Tibial nerve (tissue), 4 donors: ENCODE measurements at regions not wholly inside any gene's neighbourhood (a gene's known extent, or its start where the extent isn't known, plus 50 kb on each side); places are given as distances from the start of the nearest gene placed in this dataset.

Source experiments
- EP300 ChIP-seq, 2 donors: sonication (generic); formaldehyde crosslinking; IDR thresholded peaks; one replicate each; pipeline ENCODE4 v1.6.1; 2017; ENCODE audit warnings: antibody characterized with exemption in 2 of 2, mild to moderate bottlenecking in 1 of 2
- POLR2A ChIP-seq, 2 donors: fragments of 450-650 bp; IDR thresholded peaks; one replicate each; pipeline ENCODE4 v1.6.1; 2017; ENCODE audit warnings: antibody characterized with exemption in 2 of 2, mild to moderate bottlenecking in 2 of 2, moderate library complexity in 2 of 2
- TF ChIP-seq, protein P1 (sequence below), 5 experiments: fragments of 200-600 bp in 3 of 5; fragments of 450-650 bp in 2 of 5; sonication (generic) in 3 of 5; IDR thresholded peaks; one replicate each; pipeline ENCODE4 v1.5.1; 2016 to 2019; ENCODE audit warnings: antibody characterized with exemption in 5 of 5, mild to moderate bottlenecking in 3 of 5, moderate library complexity in 2 of 5

DNA sequence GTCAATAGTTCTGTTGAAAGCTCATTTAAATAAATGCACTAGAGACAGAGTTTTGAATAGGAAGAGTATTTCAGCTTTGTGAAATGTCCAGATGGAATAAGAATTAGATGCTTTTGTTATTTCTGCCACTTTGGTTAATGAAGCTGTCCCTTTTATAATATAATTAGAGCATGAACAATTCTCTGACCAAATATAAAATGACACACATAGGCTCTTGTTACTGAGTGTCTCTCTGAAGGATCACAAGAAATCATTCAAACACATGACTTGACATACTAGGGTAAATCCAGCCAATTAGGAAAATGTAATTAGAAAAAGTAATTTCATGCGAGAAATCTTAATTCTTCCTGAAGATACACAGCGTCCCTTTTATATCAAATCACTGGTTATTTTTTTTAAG, 68.4 kb upstream of the DDIT4L start:
- TF ChIP-seq, protein P1, sequence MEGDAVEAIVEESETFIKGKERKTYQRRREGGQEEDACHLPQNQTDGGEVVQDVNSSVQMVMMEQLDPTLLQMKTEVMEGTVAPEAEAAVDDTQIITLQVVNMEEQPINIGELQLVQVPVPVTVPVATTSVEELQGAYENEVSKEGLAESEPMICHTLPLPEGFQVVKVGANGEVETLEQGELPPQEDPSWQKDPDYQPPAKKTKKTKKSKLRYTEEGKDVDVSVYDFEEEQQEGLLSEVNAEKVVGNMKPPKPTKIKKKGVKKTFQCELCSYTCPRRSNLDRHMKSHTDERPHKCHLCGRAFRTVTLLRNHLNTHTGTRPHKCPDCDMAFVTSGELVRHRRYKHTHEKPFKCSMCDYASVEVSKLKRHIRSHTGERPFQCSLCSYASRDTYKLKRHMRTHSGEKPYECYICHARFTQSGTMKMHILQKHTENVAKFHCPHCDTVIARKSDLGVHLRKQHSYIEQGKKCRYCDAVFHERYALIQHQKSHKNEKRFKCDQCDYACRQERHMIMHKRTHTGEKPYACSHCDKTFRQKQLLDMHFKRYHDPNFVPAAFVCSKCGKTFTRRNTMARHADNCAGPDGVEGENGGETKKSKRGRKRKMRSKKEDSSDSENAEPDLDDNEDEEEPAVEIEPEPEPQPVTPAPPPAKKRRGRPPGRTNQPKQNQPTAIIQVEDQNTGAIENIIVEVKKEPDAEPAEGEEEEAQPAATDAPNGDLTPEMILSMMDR (IDR thresholded peaks at IDR 0.05), result no peak
- TF ChIP-seq POLR2A (IDR thresholded peaks at IDR 0.05), result no peak
- TF ChIP-seq EP300 (IDR thresholded peaks at IDR 0.05), result no peak
